ENCODE measurements at regions not wholly inside any gene's neighbourhood (a gene's known extent, or its start where the extent isn't known, plus 50 kb on each side); places are given as distances from the start of the nearest gene placed in this dataset.

GRCh38 chr9:16196206-16196605 is 643.4 kb downstream of the CCDC171 start:
- H3K4me3 Mint-ChIP-seq (ENCODE audit: low read depth, unreplicated experiment) = no peak overlapping the region
- CTCF ChIA-PET = no interaction called here
- no peaks in the 10 kb centered on the region for H3K36me3 Mint-ChIP-seq (ENCODE audit: insufficient read depth, unreplicated experiment)
- no peak overlapping the region for H3K27ac Mint-ChIP-seq (ENCODE audit: unreplicated experiment)
- peaks cover 13% of the 10 kb centered on the region for H3K4me1 Mint-ChIP-seq (ENCODE audit: low read depth, unreplicated experiment)
- no TSS peak for BruUV-seq (replicated peaks)
- no peak for DNase-seq
- TF ChIP-seq, protein P1, sequence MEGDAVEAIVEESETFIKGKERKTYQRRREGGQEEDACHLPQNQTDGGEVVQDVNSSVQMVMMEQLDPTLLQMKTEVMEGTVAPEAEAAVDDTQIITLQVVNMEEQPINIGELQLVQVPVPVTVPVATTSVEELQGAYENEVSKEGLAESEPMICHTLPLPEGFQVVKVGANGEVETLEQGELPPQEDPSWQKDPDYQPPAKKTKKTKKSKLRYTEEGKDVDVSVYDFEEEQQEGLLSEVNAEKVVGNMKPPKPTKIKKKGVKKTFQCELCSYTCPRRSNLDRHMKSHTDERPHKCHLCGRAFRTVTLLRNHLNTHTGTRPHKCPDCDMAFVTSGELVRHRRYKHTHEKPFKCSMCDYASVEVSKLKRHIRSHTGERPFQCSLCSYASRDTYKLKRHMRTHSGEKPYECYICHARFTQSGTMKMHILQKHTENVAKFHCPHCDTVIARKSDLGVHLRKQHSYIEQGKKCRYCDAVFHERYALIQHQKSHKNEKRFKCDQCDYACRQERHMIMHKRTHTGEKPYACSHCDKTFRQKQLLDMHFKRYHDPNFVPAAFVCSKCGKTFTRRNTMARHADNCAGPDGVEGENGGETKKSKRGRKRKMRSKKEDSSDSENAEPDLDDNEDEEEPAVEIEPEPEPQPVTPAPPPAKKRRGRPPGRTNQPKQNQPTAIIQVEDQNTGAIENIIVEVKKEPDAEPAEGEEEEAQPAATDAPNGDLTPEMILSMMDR (IDR thresholded peaks at IDR 0.05; ENCODE audit: unreplicated experiment) = no peak
- H3K9me3 Mint-ChIP-seq (ENCODE audit: low read depth, unreplicated experiment) = no peaks in the 10 kb centered on the region
- intact Hi-C loops (cut with micrococcal nuclease; ENCODE audit: unreplicated experiment) = loop anchor here (10.0 kb wide), 1 partner anchor 249 kb away; no protein-coding TSS in a partner anchor
- H3K27me3 Mint-ChIP-seq (ENCODE audit: unreplicated experiment) = no peaks in the 10 kb centered on the region

GRCh38 chr9:16197578-16198370 is 644.9 kb downstream of the CCDC171 start:
- H3K36me3 Mint-ChIP-seq (ENCODE audit: insufficient read depth, unreplicated experiment) = no peaks in the 10 kb centered on the region
- peaks cover under 1% of the 10 kb centered on the region for H3K4me1 Mint-ChIP-seq (ENCODE audit: low read depth, unreplicated experiment)
- no peak overlapping the region for H3K4me3 Mint-ChIP-seq (ENCODE audit: low read depth, unreplicated experiment)
- TF ChIP-seq, protein P1 (IDR thresholded peaks at IDR 0.05; ENCODE audit: unreplicated experiment) = no peak
- no peak overlapping the region for H3K27ac Mint-ChIP-seq (ENCODE audit: unreplicated experiment)
- intact Hi-C loops (cut with micrococcal nuclease; ENCODE audit: unreplicated experiment) = loop anchor here (10.0 kb wide), 1 partner anchor 247 kb away; no protein-coding TSS in a partner anchor
- no peaks in the 10 kb centered on the region for H3K9me3 Mint-ChIP-seq (ENCODE audit: low read depth, unreplicated experiment)
- DNase-seq = no peak
- BruUV-seq (replicated peaks) = no TSS peak
- no peaks in the 10 kb centered on the region for H3K27me3 Mint-ChIP-seq (ENCODE audit: unreplicated experiment)
- CTCF ChIA-PET = no interaction called here

DNA sequence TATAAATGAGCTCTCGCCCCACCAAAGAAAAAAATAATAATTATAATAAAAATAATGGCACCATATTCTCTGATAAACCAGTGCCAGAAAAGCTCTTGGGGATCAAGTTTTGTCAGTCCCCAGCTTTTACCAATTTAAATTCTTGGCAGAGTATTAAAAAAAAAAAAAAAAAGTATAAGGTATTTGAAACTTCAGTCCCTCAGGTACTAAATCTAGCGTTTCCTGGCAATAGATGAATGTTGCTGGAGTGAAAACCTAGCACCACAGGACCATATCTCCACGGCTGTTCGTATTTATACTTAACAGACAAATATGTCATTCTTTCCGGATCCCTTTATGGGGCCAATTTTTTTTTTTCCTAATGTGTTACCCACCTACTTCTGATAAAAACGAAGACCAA is 646.2 kb downstream of the CCDC171 start:
- Mint-ChIP-seq H3K9me3 (ENCODE audit: low read depth, unreplicated experiment) (no peaks in the 10 kb centered on the region), H3K27ac (ENCODE audit: unreplicated experiment) (no peak overlapping the region), H3K4me1 (ENCODE audit: low read depth, unreplicated experiment) (no peaks in the 10 kb centered on the region), H3K27me3 (ENCODE audit: unreplicated experiment) (no peaks in the 10 kb centered on the region), H3K4me3 (ENCODE audit: low read depth, unreplicated experiment) (no peak overlapping the region), H3K36me3 (ENCODE audit: insufficient read depth, unreplicated experiment) (no peaks in the 10 kb centered on the region)
- BruUV-seq (replicated peaks) = no TSS peak
- CTCF ChIA-PET = interaction anchor here (0.7 kb wide), 1 partner anchor 91 kb away, joined by 4 read pairs; no protein-coding TSS in a partner anchor
- TF ChIP-seq, protein P1 (IDR thresholded peaks at IDR 0.05; ENCODE audit: unreplicated experiment) = no peak
- intact Hi-C loops (cut with micrococcal nuclease; ENCODE audit: unreplicated experiment) = loop anchor here (10.0 kb wide), 1 partner anchor 246 kb away; no protein-coding TSS in a partner anchor
- no peak for DNase-seq

- no peak for DNase-seq
- Mint-ChIP-seq H3K9me3 (ENCODE audit: low read depth, unreplicated experiment) (peaks cover 3% of the 10 kb centered on the region), H3K4me1 (ENCODE audit: low read depth, unreplicated experiment) (no peaks in the 10 kb centered on the region), H3K27ac (ENCODE audit: unreplicated experiment) (no peak overlapping the region), H3K4me3 (ENCODE audit: low read depth, unreplicated experiment) (no peak overlapping the region), H3K27me3 (ENCODE audit: unreplicated experiment) (no peaks in the 10 kb centered on the region), H3K36me3 (ENCODE audit: insufficient read depth, unreplicated experiment) (no peaks in the 10 kb centered on the region)
- intact Hi-C loops (cut with micrococcal nuclease; ENCODE audit: unreplicated experiment) = no loop called here
- CTCF ChIA-PET = no interaction called here
- BruUV-seq (replicated peaks) = no TSS peak
- TF ChIP-seq, protein P1 (IDR thresholded peaks at IDR 0.05; ENCODE audit: unreplicated experiment) = no peak
Observed at GRCh38 chr9:16202221-16202620, 649.4 kb downstream of the CCDC171 start.
